H1 (cell line): ENCODE measurements at regions not wholly inside any gene's neighbourhood (a gene's known extent, or its start where the extent isn't known, plus 50 kb on each side); places are given as distances from the start of the nearest gene placed in this dataset.

Experiments used
- BRCA1 ChIP-seq: IDR thresholded peaks from 2 replicates; pipeline ENCODE4 v1.6.1; 2012; ENCODE audit warnings: low read depth, low read length, improper control_type of control experiment
- CHD2 ChIP-seq: IDR thresholded peaks from 2 replicates; pipeline ENCODE4 v1.6.1; 2012; ENCODE audit warnings: low read length, improper control_type of control experiment
- CREB1 ChIP-seq: IDR thresholded peaks from 2 replicates; pipeline ENCODE4 v1.6.1; 2012; ENCODE audit warnings: inconsistent platforms
- PHF8 ChIP-seq: fragments of 200-600 bp; sonication (generic); conservative IDR thresholded peaks from 2 replicates; pipeline ENCODE4 v1.7.1; 2012; ENCODE audit warnings: low read depth, mild to moderate bottlenecking, inconsistent platforms, low read length, moderate library complexity
- RAD21 ChIP-seq, 2 experiments: IDR thresholded peaks in 1 of 2; conservative IDR thresholded peaks in 1 of 2; 2 replicates each; pipeline ENCODE4 v1.6.1; 2011; ENCODE audit warnings: low read depth in 2 of 2, low read length in 2 of 2, improper control_type of control experiment in 1 of 2, inconsistent platforms in 1 of 2, mild to moderate bottlenecking in 1 of 2, moderate library complexity in 1 of 2
- SIX5 ChIP-seq: IDR thresholded peaks from 2 replicates; pipeline ENCODE4 v1.6.1; 2011; ENCODE audit warnings: mild to moderate bottlenecking, low read depth, low read length

GRCh38 chr4:22287631-22288030 is 228.2 kb downstream of the ADGRA3 start (continued):
- no peak for TF ChIP-seq SIX5
- no peak for TF ChIP-seq CREB1
- TF ChIP-seq BRCA1 = no peak
- TF ChIP-seq CHD2 = no peak
- no peak for TF ChIP-seq RAD21 (IDR thresholded peaks at IDR 0.05 in 1 of 2, conservative IDR thresholded peaks at IDR 0.05 in 1 of 2; ENCODE audit: low read depth in 2 of 2, low read length in 2 of 2)
- TF ChIP-seq PHF8 = no peak
